ENCODE measurements at regions not wholly inside any gene's neighbourhood (a gene's known extent, or its start where the extent isn't known, plus 50 kb on each side); places are given as distances from the start of the nearest gene placed in this dataset.

DNA sequence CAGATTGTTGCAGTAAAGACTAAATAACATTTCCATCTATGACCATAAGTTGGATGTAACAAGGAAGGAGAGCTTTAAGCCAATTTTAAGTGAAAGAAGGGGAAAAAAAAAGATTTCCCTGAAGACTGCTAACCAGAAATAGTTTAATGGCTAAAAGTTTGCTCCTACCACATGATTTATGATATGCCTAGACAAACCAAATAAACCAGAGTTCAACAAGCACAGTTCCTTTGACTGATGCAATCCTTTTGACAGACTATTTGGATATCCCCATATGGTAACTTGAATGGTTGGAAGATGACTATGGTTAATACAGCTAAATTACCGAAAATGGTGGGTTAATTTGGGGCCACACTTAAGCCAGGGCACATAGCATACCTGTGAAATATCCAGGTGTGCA is 338.5 kb downstream of the CETN3 start:
- TF ChIP-seq, protein P1, sequence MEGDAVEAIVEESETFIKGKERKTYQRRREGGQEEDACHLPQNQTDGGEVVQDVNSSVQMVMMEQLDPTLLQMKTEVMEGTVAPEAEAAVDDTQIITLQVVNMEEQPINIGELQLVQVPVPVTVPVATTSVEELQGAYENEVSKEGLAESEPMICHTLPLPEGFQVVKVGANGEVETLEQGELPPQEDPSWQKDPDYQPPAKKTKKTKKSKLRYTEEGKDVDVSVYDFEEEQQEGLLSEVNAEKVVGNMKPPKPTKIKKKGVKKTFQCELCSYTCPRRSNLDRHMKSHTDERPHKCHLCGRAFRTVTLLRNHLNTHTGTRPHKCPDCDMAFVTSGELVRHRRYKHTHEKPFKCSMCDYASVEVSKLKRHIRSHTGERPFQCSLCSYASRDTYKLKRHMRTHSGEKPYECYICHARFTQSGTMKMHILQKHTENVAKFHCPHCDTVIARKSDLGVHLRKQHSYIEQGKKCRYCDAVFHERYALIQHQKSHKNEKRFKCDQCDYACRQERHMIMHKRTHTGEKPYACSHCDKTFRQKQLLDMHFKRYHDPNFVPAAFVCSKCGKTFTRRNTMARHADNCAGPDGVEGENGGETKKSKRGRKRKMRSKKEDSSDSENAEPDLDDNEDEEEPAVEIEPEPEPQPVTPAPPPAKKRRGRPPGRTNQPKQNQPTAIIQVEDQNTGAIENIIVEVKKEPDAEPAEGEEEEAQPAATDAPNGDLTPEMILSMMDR (conservative IDR thresholded peaks at IDR 0.05; ENCODE audit: low read length): no peak
- no peak for TF ChIP-seq EZH2phosphoT487 (IDR thresholded peaks at IDR 0.05; ENCODE audit: borderline replicate concordance, low read depth, low read length)

Data from OCI-LY7 (cell line).